Activated CD8-positive, alpha-beta T cell treated with anti-CD3 and anti-CD28 coated beads for 36 hours (primary cell): ENCODE measurements at regions not wholly inside any gene's neighbourhood (a gene's known extent, or its start where the extent isn't known, plus 50 kb on each side); places are given as distances from the start of the nearest gene placed in this dataset.

Experiments used
- ATAC-seq: fragments of 200-7000 bp; cut with Tn5 transposase; one replicate; pipeline ENCODE4 v1.10.0; 2021; ENCODE audit warnings: mild to moderate bottlenecking, moderate library complexity
- CTCF ChIA-PET: fragments of 350-600 bp; sonication (Branson Sonifier 250); formaldehyde crosslinking; loops from one replicate; lab custom pipeline; 2021; ENCODE audit warnings: antibody characterized with exemption; lab: Charles Lee
- POLR2A ChIA-PET: fragments of 350-600 bp; sonication (Branson Sonifier 250); formaldehyde crosslinking; loops from one replicate; lab custom pipeline; 2021; ENCODE audit warnings: antibody characterized with exemption; lab: Charles Lee
- DNase-seq: peaks from one replicate; pipeline ENCODE4 v3.0.0-alpha.2; 2020
- H3K27ac Mint-ChIP-seq: one replicate; pipeline ENCODE4 v1.8.0; 2021; ENCODE audit warnings: mild to moderate bottlenecking, mixed read lengths
- H3K27me3 Mint-ChIP-seq: one replicate; pipeline ENCODE4 v1.8.0; 2021; ENCODE audit warnings: mixed read lengths
- H3K36me3 Mint-ChIP-seq: one replicate; pipeline ENCODE4 v1.8.0; 2021; ENCODE audit warnings: low read depth, mixed read lengths
- H3K4me1 Mint-ChIP-seq: one replicate; pipeline ENCODE4 v1.8.0; 2021; ENCODE audit warnings: low read depth, mixed read lengths
- H3K4me3 Mint-ChIP-seq: one replicate; pipeline ENCODE4 v1.8.0; 2021; ENCODE audit warnings: mild to moderate bottlenecking, moderate library complexity, mixed read lengths
- H3K9me3 Mint-ChIP-seq: one replicate; pipeline ENCODE4 v1.8.0; 2021; ENCODE audit warnings: mixed read lengths
- CTCF ChIP-seq: fragments of 200-600 bp; IDR thresholded peaks from one replicate; pipeline ENCODE4 v1.8.0; 2022; ENCODE audit warnings: antibody characterized with exemption, mild to moderate bottlenecking
- intact Hi-C: fragments of 100-400 bp; cut with micrococcal nuclease; formaldehyde crosslinking; loops from one replicate; pipeline ENCODE4 v1.10.0; 2022

- TF ChIP-seq CTCF = no peak
- intact Hi-C loops = no loop called here
- no peak overlapping the region for H3K4me3 Mint-ChIP-seq
- CTCF ChIA-PET = no interaction called here
- H3K4me1 Mint-ChIP-seq = no peaks in the 10 kb centered on the region
- no peaks in the 10 kb centered on the region for H3K27me3 Mint-ChIP-seq
- no peaks in the 10 kb centered on the region for H3K36me3 Mint-ChIP-seq
- no peak overlapping the region for H3K27ac Mint-ChIP-seq
- ATAC-seq (no peak), DNase-seq (no peak)
- no peaks in the 10 kb centered on the region for H3K9me3 Mint-ChIP-seq
- POLR2A ChIA-PET = no interaction called here
Measured at GRCh38 chr12:105640761-105641160, 310.3 kb downstream of the C12orf75 start.

GRCh38 chr12:105641749-105642148 is 311.3 kb downstream of the C12orf75 start:
- CTCF ChIA-PET = no interaction called here
- no peak for ATAC-seq
- no peaks in the 10 kb centered on the region for H3K27me3 Mint-ChIP-seq
- H3K9me3 Mint-ChIP-seq = no peaks in the 10 kb centered on the region
- H3K4me1 Mint-ChIP-seq = no peaks in the 10 kb centered on the region
- no peak overlapping the region for H3K4me3 Mint-ChIP-seq
- POLR2A ChIA-PET = no interaction called here
- intact Hi-C loops = no loop called here
- no peak for TF ChIP-seq CTCF
- no peaks in the 10 kb centered on the region for H3K36me3 Mint-ChIP-seq
- no peak for DNase-seq
- H3K27ac Mint-ChIP-seq = no peak overlapping the region

- H3K27me3 Mint-ChIP-seq = peaks cover 2% of the 10 kb centered on the region
- H3K27ac Mint-ChIP-seq = no peak overlapping the region
- ChIA-PET POLR2A (interaction anchor here (0.5 kb wide), 1 partner anchor 9 kb away, joined by 4 read pairs; no protein-coding TSS in a partner anchor), CTCF (no interaction called here)
- DNase-seq (no peak), ATAC-seq (no peak)
- no peaks in the 10 kb centered on the region for H3K9me3 Mint-ChIP-seq
- no peak overlapping the region for H3K4me3 Mint-ChIP-seq
- H3K4me1 Mint-ChIP-seq = no peaks in the 10 kb centered on the region
- intact Hi-C loops = no loop called here
- H3K36me3 Mint-ChIP-seq = no peaks in the 10 kb centered on the region
- no peak for TF ChIP-seq CTCF
Measured at GRCh38 chr12:105644770-105645169, 314.3 kb downstream of the C12orf75 start.

GRCh38 chr12:105654606-105655005 is 324.1 kb downstream of the C12orf75 start:
- no peak for TF ChIP-seq CTCF
- H3K4me1 Mint-ChIP-seq = no peaks in the 10 kb centered on the region
- H3K9me3 Mint-ChIP-seq = no peaks in the 10 kb centered on the region
- DNase-seq = no peak
- no peaks in the 10 kb centered on the region for H3K27me3 Mint-ChIP-seq
- no peak for ATAC-seq
- intact Hi-C loops = no loop called here
- POLR2A ChIA-PET = no interaction called here
- CTCF ChIA-PET = no interaction called here
- no peak overlapping the region for H3K4me3 Mint-ChIP-seq
- no peaks in the 10 kb centered on the region for H3K36me3 Mint-ChIP-seq
- no peak overlapping the region for H3K27ac Mint-ChIP-seq

- no peak for TF ChIP-seq CTCF
- no peaks in the 10 kb centered on the region for H3K4me1 Mint-ChIP-seq
- no peak overlapping the region for H3K4me3 Mint-ChIP-seq
- no peaks in the 10 kb centered on the region for H3K9me3 Mint-ChIP-seq
- CTCF ChIA-PET = no interaction called here
- ATAC-seq (no peak), DNase-seq (no peak)
- no peak overlapping the region for H3K27ac Mint-ChIP-seq
- POLR2A ChIA-PET = no interaction called here
- H3K36me3 Mint-ChIP-seq = no peaks in the 10 kb centered on the region
- peaks cover 4% of the 10 kb centered on the region for H3K27me3 Mint-ChIP-seq
- intact Hi-C loops = no loop called here
Measured at GRCh38 chr12:105658389-105658788, 327.9 kb downstream of the C12orf75 start.
